Ishikawa (cell line): ENCODE measurements at regions not wholly inside any gene's neighbourhood (a gene's known extent, or its start where the extent isn't known, plus 50 kb on each side); places are given as distances from the start of the nearest gene placed in this dataset.

Source experiments
- CEBPB ChIP-seq: IDR thresholded peaks from 2 replicates; pipeline ENCODE4 v1.6.1; 2012
- CREB1 ChIP-seq: IDR thresholded peaks from 2 replicates; pipeline ENCODE4 v1.6.1; 2012; ENCODE audit warnings: low read depth
- EGR1 ChIP-seq: IDR thresholded peaks from 2 replicates; pipeline ENCODE4 v1.6.1; 2012
- EP300 ChIP-seq: IDR thresholded peaks from 2 replicates; pipeline ENCODE4 v1.6.1; 2012; ENCODE audit warnings: borderline replicate concordance
- FOXM1 ChIP-seq: IDR thresholded peaks from 2 replicates; pipeline ENCODE4 v1.6.1; 2012; ENCODE audit warnings: low read depth, borderline replicate concordance
- MAX ChIP-seq: IDR thresholded peaks from 2 replicates; pipeline ENCODE4 v1.6.1; 2012
- NFIC ChIP-seq: IDR thresholded peaks from 2 replicates; pipeline ENCODE4 v1.6.1; 2012
- RAD21 ChIP-seq: IDR thresholded peaks from 2 replicates; pipeline ENCODE4 v1.6.1; 2012; ENCODE audit warnings: low read depth
- REST ChIP-seq: IDR thresholded peaks from 2 replicates; pipeline ENCODE4 v1.6.1; 2012; ENCODE audit warnings: low read depth, mild to moderate bottlenecking
- TAF1 ChIP-seq: IDR thresholded peaks from 2 replicates; pipeline ENCODE4 v1.6.1; 2012; ENCODE audit warnings: low read depth, mild to moderate bottlenecking
- TCF12 ChIP-seq: IDR thresholded peaks from 2 replicates; pipeline ENCODE4 v1.6.1; 2012; ENCODE audit warnings: low read depth
- TEAD4 ChIP-seq: IDR thresholded peaks from 2 replicates; pipeline ENCODE4 v1.6.1; 2012
- USF1 ChIP-seq: IDR thresholded peaks from 2 replicates; pipeline ENCODE4 v1.6.1; 2012
- YY1 ChIP-seq: IDR thresholded peaks from 2 replicates; pipeline ENCODE4 v1.6.1; 2012; ENCODE audit warnings: low read depth
- ZBTB7A ChIP-seq: IDR thresholded peaks from 2 replicates; pipeline ENCODE4 v1.6.1; 2012; ENCODE audit warnings: low read depth

GRCh38 chr6:113626475-113626874 is 230.7 kb upstream of the MARCKS start:
- TF ChIP-seq EGR1 (no peak), TEAD4 (no peak), TAF1 (no peak), TCF12 (no peak), CREB1 (no peak), FOXM1 (no peak), MAX (no peak), EP300 (no peak), ZBTB7A (no peak), NFIC (no peak), YY1 (no peak), RAD21 (no peak)

DNA sequence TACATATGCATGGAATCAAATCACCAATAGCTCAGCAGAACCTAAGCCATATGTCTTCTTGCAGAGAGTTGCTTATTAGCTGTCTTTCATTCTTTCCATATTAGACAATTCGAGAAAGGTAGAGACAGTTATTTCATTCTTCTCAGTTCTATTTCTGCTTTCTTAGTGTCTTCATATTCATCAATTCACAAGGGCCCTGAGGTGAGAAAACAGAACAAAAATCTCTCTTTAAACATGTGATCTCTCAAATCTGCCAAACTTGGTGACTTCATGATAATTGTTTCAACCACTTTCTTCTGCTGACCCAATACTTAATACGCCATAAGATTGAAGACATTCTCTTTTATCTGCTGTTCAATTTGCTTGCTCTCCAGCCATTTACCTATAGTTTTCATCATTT is 229.7 kb upstream of the MARCKS start:
- TF ChIP-seq MAX = no peak
- TF ChIP-seq RAD21 = no peak
- no peak for TF ChIP-seq FOXM1
- no peak for TF ChIP-seq CREB1
- TF ChIP-seq REST = no peak
- TF ChIP-seq EP300 = no peak
- no peak for TF ChIP-seq NFIC
- TF ChIP-seq TCF12 = no peak
- no peak for TF ChIP-seq YY1
- no peak for TF ChIP-seq CEBPB
- no peak for TF ChIP-seq USF1
- no peak for TF ChIP-seq EGR1
- no peak for TF ChIP-seq ZBTB7A
- TF ChIP-seq TEAD4 = no peak

- TF ChIP-seq FOXM1 (no peak), EP300 (no peak)
Measured at GRCh38 chr6:113629256-113629655, 227.9 kb upstream of the MARCKS start.

DNA sequence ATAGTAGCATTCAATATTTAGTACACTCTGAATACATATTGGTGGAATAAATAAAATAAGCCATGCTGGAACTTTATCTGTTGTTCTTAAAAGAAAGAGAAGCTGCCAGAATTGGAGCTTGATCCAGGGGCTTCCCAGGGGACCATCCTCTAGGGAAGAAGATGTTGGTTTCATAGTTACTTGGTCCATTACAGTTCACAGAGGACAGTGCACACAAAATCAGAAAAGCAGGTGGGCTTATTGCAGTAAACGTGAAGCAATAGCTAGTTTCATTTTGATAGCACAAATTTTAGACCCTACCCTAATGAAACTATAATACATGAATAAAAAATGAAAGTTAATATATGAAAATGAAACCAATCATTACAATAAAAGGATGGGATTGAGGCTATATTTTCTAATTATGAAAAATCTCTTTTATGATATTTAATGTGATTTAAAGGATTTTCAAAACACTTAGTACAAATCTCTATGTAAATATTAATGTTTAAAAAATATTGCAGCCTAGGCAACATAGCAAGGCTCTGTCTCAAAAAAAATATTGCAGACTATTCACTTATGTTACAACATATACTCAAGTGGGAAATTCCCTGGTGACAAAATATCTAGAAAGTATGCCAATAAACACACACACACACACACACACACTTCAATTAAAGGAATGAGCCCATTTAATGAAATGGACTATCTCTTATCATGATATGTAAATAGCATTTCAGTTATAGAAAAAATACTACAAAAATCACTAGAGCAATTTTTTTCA is 227.0 kb upstream of the MARCKS start:
- TF ChIP-seq NFIC = no peak
- TF ChIP-seq MAX = no peak
- no peak for TF ChIP-seq YY1
- TF ChIP-seq CEBPB = no peak
- TF ChIP-seq EP300 = no peak
- no peak for TF ChIP-seq REST
- no peak for TF ChIP-seq FOXM1

GRCh38 chr6:113630738-113631535 is 226.2 kb upstream of the MARCKS start:
- TF ChIP-seq RAD21 = no peak
- no peak for TF ChIP-seq CEBPB
- TF ChIP-seq EGR1 = no peak
- TF ChIP-seq NFIC = no peak
- no peak for TF ChIP-seq MAX
- no peak for TF ChIP-seq EP300
- no peak for TF ChIP-seq YY1
- TF ChIP-seq REST = no peak
- no peak for TF ChIP-seq ZBTB7A
- no peak for TF ChIP-seq FOXM1
- no peak for TF ChIP-seq USF1
- TF ChIP-seq TAF1 = no peak
- no peak for TF ChIP-seq TEAD4
